ENCODE measurements at regions not wholly inside any gene's neighbourhood (a gene's known extent, or its start where the extent isn't known, plus 50 kb on each side); places are given as distances from the start of the nearest gene placed in this dataset.

DNA sequence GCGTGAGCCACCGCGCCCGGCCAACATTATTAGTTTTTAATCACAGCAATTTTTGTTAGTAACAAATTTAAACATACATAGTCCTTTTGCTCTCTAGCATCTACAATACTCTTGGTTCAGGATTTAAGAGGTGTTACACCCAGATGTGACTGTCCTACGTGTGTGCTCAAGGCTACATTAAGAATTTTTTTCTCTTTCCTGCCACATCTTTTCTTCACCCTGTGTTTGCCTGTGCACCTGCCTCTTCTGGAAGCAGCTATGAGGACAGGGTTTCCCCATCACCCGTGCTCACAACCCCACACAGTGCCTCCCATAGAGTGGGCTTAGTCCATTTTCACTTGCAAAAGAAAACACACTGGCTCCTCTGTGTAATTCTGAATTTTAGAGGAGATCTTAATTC is 186.7 kb upstream of the KLF6 start:
- DNase-seq, result no peak
- TF ChIP-seq EP300 (IDR thresholded peaks at IDR 0.05), result no peak
- TF ChIP-seq, protein P1, sequence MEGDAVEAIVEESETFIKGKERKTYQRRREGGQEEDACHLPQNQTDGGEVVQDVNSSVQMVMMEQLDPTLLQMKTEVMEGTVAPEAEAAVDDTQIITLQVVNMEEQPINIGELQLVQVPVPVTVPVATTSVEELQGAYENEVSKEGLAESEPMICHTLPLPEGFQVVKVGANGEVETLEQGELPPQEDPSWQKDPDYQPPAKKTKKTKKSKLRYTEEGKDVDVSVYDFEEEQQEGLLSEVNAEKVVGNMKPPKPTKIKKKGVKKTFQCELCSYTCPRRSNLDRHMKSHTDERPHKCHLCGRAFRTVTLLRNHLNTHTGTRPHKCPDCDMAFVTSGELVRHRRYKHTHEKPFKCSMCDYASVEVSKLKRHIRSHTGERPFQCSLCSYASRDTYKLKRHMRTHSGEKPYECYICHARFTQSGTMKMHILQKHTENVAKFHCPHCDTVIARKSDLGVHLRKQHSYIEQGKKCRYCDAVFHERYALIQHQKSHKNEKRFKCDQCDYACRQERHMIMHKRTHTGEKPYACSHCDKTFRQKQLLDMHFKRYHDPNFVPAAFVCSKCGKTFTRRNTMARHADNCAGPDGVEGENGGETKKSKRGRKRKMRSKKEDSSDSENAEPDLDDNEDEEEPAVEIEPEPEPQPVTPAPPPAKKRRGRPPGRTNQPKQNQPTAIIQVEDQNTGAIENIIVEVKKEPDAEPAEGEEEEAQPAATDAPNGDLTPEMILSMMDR (IDR thresholded peaks at IDR 0.05), result no peak
- 77 to 92% (median 87%) methylated on average over 6 of the region's 6 CpGs for WGBS, 3 donors
- Histone ChIP-seq H3K4me1 (ENCODE audit: insufficient read depth) (no peaks in the 10 kb centered on the region), H3K27me3 (no peaks in the 10 kb centered on the region), H3K4me3 (no peak overlapping the region), H3K36me3 (no peaks in the 10 kb centered on the region), H3K27ac (no peak overlapping the region), H3K9me3 (no peaks in the 10 kb centered on the region)
- intact Hi-C loops (cut with DNase I), result no loop called here

DNA sequence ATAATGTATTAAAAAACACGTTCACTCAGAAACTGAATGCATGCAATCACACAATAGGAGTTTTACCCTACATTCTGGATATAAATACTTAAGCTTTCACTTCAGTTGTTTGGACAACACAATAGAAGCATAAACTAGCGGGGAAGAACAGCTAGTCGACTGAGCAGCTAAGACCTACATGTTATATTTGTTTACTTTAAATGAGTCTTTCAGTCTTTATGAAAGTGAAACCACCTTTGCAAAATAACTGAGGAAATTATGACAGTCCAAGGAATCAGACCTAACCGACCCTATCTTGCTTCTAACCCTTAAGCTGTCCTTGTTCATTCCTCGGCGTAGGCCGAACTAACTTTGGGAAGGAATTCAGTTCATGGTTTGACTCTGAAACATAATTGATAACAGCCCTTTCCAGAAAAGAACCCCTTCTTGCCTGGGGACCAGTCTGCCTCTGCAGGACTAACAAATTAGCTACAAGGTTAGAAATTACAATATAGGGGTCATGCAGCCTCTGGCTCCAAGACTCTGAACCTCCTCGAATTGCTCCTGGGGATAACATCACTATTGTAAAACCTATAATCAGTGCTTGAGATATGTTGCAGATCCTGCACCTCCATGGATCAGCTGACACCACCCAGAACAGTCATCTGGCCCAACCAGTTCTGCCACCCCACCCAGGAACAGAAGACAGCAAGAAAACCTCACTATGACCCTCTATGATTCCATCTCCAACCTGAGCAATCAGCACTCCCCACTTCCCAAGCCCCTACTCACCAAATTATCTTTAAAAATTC is 185.1 kb upstream of the KLF6 start:
- Histone ChIP-seq H3K27me3 (no peaks in the 10 kb centered on the region), H3K4me1 (ENCODE audit: insufficient read depth) (no peaks in the 10 kb centered on the region), H3K9me3 (no peaks in the 10 kb centered on the region), H3K36me3 (no peaks in the 10 kb centered on the region), H3K4me3 (no peak overlapping the region), H3K27ac (no peak overlapping the region)
- TF ChIP-seq, protein P1 (IDR thresholded peaks at IDR 0.05), result no peak
- TF ChIP-seq POLR2A (IDR thresholded peaks at IDR 0.05) (no peak), EP300 (IDR thresholded peaks at IDR 0.05) (no peak)
- no peak for DNase-seq
- 90 to 91% (median 90%) methylated on average over 8 of the region's 8 CpGs for WGBS, 3 donors
- intact Hi-C loops (cut with DNase I), result no loop called here

DNA sequence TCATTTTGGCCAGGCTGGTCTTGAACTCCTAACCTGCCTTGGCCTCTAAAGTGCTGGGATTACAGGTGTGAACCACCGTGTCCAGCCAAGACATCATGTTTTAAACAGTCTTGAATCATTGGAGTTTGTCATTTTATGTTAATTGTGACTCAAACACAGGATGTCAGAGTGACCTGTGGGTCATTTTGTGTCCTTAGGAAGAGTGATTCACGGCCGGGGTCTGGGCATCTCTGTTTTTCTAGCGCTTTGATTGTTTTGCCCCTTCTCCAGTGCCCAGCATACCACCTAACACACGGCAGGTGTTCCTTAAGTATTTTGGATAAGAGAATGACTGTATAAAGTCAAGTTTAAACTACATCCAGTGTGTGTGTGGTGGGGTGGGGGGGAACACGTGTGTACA is 183.7 kb upstream of the KLF6 start:
- Histone ChIP-seq H3K27ac (no peak overlapping the region), H3K36me3 (no peaks in the 10 kb centered on the region), H3K9me3 (no peaks in the 10 kb centered on the region), H3K27me3 (no peaks in the 10 kb centered on the region), H3K4me1 (ENCODE audit: insufficient read depth) (no peaks in the 10 kb centered on the region), H3K4me3 (no peak overlapping the region)
- DNase-seq, result no peak
- intact Hi-C loops (cut with DNase I), result no loop called here
- WGBS, 3 donors, result 72 to 89% (median 84%) methylated on average over 6 of the region's 6 CpGs
- TF ChIP-seq, protein P1 (IDR thresholded peaks at IDR 0.05), result no peak
- TF ChIP-seq POLR2A (IDR thresholded peaks at IDR 0.05) (no peak), EP300 (IDR thresholded peaks at IDR 0.05) (no peak)

DNA sequence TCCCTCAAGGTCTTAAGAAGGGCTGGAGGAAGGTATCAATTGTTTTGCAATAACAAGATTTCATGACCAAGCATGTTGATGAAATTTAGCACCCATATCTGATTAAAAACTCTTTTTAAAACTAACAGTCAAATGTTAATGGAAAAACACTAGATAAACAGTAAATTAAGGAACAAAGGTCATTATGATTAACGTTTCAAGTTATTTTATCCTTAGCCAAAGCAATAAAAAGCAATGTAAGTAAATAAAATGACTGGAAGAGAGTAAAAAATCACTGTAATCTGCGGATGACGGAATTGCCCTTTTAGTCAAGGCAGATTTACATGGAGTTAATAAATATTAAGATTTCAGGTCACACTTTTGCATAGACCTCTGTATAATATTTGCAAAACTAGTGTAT is 179.5 kb upstream of the KLF6 start:
- 78 to 79% (median 78%) methylated on average over 3 of the region's 3 CpGs for WGBS, 3 donors

More for the DNA sequence above, 179.5 kb upstream of the KLF6 start:
- no peaks in the 10 kb centered on the region for H3K4me1 ChIP-seq (ENCODE audit: insufficient read depth)
- intact Hi-C loops (cut with DNase I), result no loop called here
- no peaks in the 10 kb centered on the region for H3K9me3 ChIP-seq
- H3K36me3 ChIP-seq, result no peaks in the 10 kb centered on the region
- H3K27me3 ChIP-seq, result no peaks in the 10 kb centered on the region
- H3K27ac ChIP-seq, result no peak overlapping the region
- DNase-seq, result no peak
- H3K4me3 ChIP-seq, result no peak overlapping the region
- TF ChIP-seq, protein P1 (IDR thresholded peaks at IDR 0.05), result no peak
- TF ChIP-seq POLR2A (IDR thresholded peaks at IDR 0.05) (no peak), EP300 (IDR thresholded peaks at IDR 0.05) (no peak)
